Vagina (tissue), 2 donors: ENCODE measurements at regions not wholly inside any gene's neighbourhood (a gene's known extent, or its start where the extent isn't known, plus 50 kb on each side); places are given as distances from the start of the nearest gene placed in this dataset.
"Not testable (repeated sequence)": the region's sequence is repeated elsewhere in the genome, so short reads cannot be mapped to it uniquely, and the experiment has no call there.

Experiments used
- DNase-seq, 2 donors: peaks; one replicate each; pipeline ENCODE4 v3.0.0-alpha.2; 2017; ENCODE audit errors: extremely low spot score in 2 of 2
- H3K27ac ChIP-seq: fragments of 200-600 bp; sonication (generic); one replicate; pipeline ENCODE4 v1.5.1; 2019
- H3K27me3 ChIP-seq: fragments of 200-600 bp; sonication (generic); one replicate; pipeline ENCODE4 v1.5.1; 2019
- H3K36me3 ChIP-seq, 2 donors: fragments of 200-600 bp; sonication (generic); one replicate each; pipeline ENCODE4 v1.5.1; 2017 to 2019
- H3K4me1 ChIP-seq: fragments of 200-600 bp; sonication (generic); one replicate; pipeline ENCODE4 v1.5.1; 2019
- H3K4me3 ChIP-seq, 2 donors: fragments of 200-600 bp; sonication (generic); 1 replicate in 1 of 2; 2 replicates in 1 of 2; pipeline ENCODE4 v1.5.1; 2016 to 2019
- H3K9me3 ChIP-seq: fragments of 200-600 bp; sonication (generic); one replicate; pipeline ENCODE4 v1.5.1; 2019
- CTCF ChIP-seq, 3 experiments: fragments of 450-650 bp in 2 of 3; fragments of 200-600 bp in 1 of 3; sonication (generic) in 1 of 3; IDR thresholded peaks; one replicate each; pipeline ENCODE4 v1.5.1; 2017 to 2019; ENCODE audit warnings: antibody characterized with exemption in 3 of 3, mild to moderate bottlenecking in 2 of 3, moderate library complexity in 2 of 3
- POLR2A ChIP-seq, 2 donors: fragments of 450-650 bp; IDR thresholded peaks; one replicate each; pipeline ENCODE4 v1.6.1; 2017; ENCODE audit warnings: antibody characterized with exemption in 2 of 2, mild to moderate bottlenecking in 2 of 2, moderate library complexity in 2 of 2
- POLR2AphosphoS5 ChIP-seq, 2 donors: sonication (generic); formaldehyde crosslinking; IDR thresholded peaks; one replicate each; pipeline ENCODE4 v1.9.0; 2017; ENCODE audit warnings: antibody characterized with exemption in 2 of 2, mild to moderate bottlenecking in 2 of 2, low read depth in 1 of 2; ENCODE audit not compliant: insufficient read depth in 1 of 2
- intact Hi-C: fragments of 100-400 bp; cut with DNase I; formaldehyde crosslinking; loops from one replicate; pipeline ENCODE4 v1.15.1; 2023

GRCh38 chr5:172533399-172534228 is 79.3 kb upstream of the SH3PXD2B start:
- TF ChIP-seq POLR2A (IDR thresholded peaks at IDR 0.05) (no peak), CTCF (IDR thresholded peaks at IDR 0.05) (no peak), POLR2AphosphoS5 (IDR thresholded peaks at IDR 0.05; ENCODE audit: insufficient read depth in 1 of 2, low read depth in 1 of 2) (peak in 1 of 2 donors; percentile 38)
- peak overlapping the region; percentile 43 for H3K27ac ChIP-seq
- H3K9me3 ChIP-seq, result no peaks in the 10 kb centered on the region
- peak overlapping the region in 1 of 2 donors; percentile 16 for H3K4me3 ChIP-seq
- intact Hi-C loops, result no loop called here
- H3K4me1 ChIP-seq, result peaks cover 22% of the 10 kb centered on the region
- peak in 1 of 2 donors; percentile 81 for DNase-seq
- no peaks in the 10 kb centered on the region for H3K27me3 ChIP-seq
- H3K36me3 ChIP-seq, result no peaks in the 10 kb centered on the region

- intact Hi-C loops, result no loop called here
- TF ChIP-seq POLR2AphosphoS5 (IDR thresholded peaks at IDR 0.05; ENCODE audit: insufficient read depth in 1 of 2, low read depth in 1 of 2) (no peak), POLR2A (IDR thresholded peaks at IDR 0.05) (no peak), CTCF (IDR thresholded peaks at IDR 0.05) (no peak)
- Histone ChIP-seq H3K4me3 (no peak overlapping the region), H3K27me3 (no peaks in the 10 kb centered on the region), H3K36me3 (no peaks in the 10 kb centered on the region), H3K4me1 (peaks cover 22% of the 10 kb centered on the region), H3K27ac (no peak overlapping the region), H3K9me3 (no peaks in the 10 kb centered on the region)
- DNase-seq, result peak in 1 of 2 donors; percentile 40
Measured at GRCh38 chr5:172533058-172533398, 78.7 kb upstream of the SH3PXD2B start.

GRCh38 chr5:172532439-172532838 is 78.1 kb upstream of the SH3PXD2B start:
- H3K9me3 ChIP-seq, H3K4me3 ChIP-seq, H3K27me3 ChIP-seq, H3K27ac ChIP-seq, H3K36me3 ChIP-seq, intact Hi-C loops: not testable (repeated sequence)
- peak in 1 of 2 donors; percentile 62 for DNase-seq
- peaks cover 22% of the 10 kb centered on the region for H3K4me1 ChIP-seq

GRCh38 chr5:172531704-172532026 is 77.3 kb upstream of the SH3PXD2B start:
- Histone ChIP-seq H3K4me1 (peaks cover 22% of the 10 kb centered on the region), H3K4me3 (no peak overlapping the region), H3K27ac (no peak overlapping the region), H3K36me3 (no peaks in the 10 kb centered on the region), H3K27me3 (no peaks in the 10 kb centered on the region), H3K9me3 (no peaks in the 10 kb centered on the region)
- intact Hi-C loops, result no loop called here
- no peak for TF ChIP-seq CTCF (IDR thresholded peaks at IDR 0.05)
- no peak for TF ChIP-seq POLR2AphosphoS5 (IDR thresholded peaks at IDR 0.05; ENCODE audit: insufficient read depth in 1 of 2, low read depth in 1 of 2)
- no peak for TF ChIP-seq POLR2A (IDR thresholded peaks at IDR 0.05)
- DNase-seq, result peak; percentile 60 to 87

GRCh38 chr5:172530878-172531703 is 76.8 kb upstream of the SH3PXD2B start:
- peak in 1 of 2 donors; percentile 72 for DNase-seq
- Histone ChIP-seq H3K9me3 (no peaks in the 10 kb centered on the region), H3K4me3 (no peak overlapping the region), H3K4me1 (peaks cover 22% of the 10 kb centered on the region), H3K27ac (no peak overlapping the region), H3K27me3 (no peaks in the 10 kb centered on the region), H3K36me3 (no peaks in the 10 kb centered on the region)
- intact Hi-C loops, result no loop called here
- TF ChIP-seq POLR2A (IDR thresholded peaks at IDR 0.05) (no peak), CTCF (IDR thresholded peaks at IDR 0.05) (no peak), POLR2AphosphoS5 (IDR thresholded peaks at IDR 0.05; ENCODE audit: insufficient read depth in 1 of 2, low read depth in 1 of 2) (no peak)
